ENCODE measurements at regions not wholly inside any gene's neighbourhood (a gene's known extent, or its start where the extent isn't known, plus 50 kb on each side); places are given as distances from the start of the nearest gene placed in this dataset.

DNA sequence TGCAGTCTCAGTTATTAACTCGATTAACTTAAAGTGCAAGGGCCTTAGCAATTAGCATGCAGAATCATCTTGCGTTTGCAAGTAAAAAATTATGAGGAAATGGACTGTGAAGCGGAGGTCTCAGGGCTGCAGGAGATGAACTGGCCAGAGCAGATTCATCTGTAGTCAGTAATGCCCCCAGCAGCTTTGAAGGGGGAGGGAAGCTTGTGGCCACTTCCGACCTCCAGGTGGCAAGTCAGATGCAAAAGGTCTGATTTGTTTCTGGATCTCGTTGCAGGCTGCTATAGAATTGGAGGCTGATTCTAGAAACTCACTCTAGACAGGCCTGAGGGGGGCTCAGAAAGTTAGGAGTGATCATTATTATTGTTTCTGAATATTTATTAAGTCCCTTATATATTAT lies 107.4 kb upstream of the RGS6 start:
- no peak overlapping the region for H3K4me3 Mint-ChIP-seq
- peaks cover 6% of the 10 kb centered on the region for H3K36me3 Mint-ChIP-seq (ENCODE audit: low read depth)
- H3K27me3 Mint-ChIP-seq, result peaks cover 34% of the 10 kb centered on the region
- DNase-seq (no peak), ATAC-seq (no peak)
- no peaks in the 10 kb centered on the region for H3K9me3 ChIP-seq (ENCODE audit: control insufficient read depth, low read length, poor library complexity, severe bottlenecking)
- no peak overlapping the region for H3K27ac Mint-ChIP-seq
- no peaks in the 10 kb centered on the region for H3K4me1 Mint-ChIP-seq

DNA sequence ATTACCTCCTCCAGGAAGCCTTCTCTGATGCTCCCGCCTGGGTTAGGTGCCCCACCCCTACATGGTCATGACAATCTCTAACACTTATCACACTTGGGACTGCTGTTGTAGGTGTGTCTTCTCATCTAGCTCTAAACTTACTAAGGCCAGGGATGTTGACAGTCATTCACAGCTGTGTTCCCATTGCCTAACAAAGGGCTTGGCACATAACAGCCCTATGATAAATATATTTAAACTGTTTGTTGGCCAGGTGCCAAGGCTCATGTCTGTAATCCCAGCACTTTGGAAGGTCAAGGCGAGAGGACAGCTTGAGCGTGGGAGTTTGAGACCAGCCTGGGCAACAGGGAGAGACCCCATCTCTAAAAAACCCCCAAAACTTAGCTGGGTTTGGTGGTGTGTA lies 98.8 kb upstream of the RGS6 start:
- H3K27me3 Mint-ChIP-seq, result peaks cover 6% of the 10 kb centered on the region
- H3K27ac Mint-ChIP-seq, result no peak overlapping the region
- DNase-seq, result no peak
- H3K9me3 ChIP-seq (ENCODE audit: control insufficient read depth, low read length, poor library complexity, severe bottlenecking), result peaks cover 3% of the 10 kb centered on the region
- H3K36me3 Mint-ChIP-seq (ENCODE audit: low read depth), result peaks cover 3% of the 10 kb centered on the region
- ATAC-seq, result no peak
- no peak overlapping the region for H3K4me3 Mint-ChIP-seq
- no peaks in the 10 kb centered on the region for H3K4me1 Mint-ChIP-seq

- peaks cover 11% of the 10 kb centered on the region for H3K27me3 Mint-ChIP-seq
- H3K4me3 Mint-ChIP-seq, result no peak overlapping the region
- H3K4me1 Mint-ChIP-seq, result no peaks in the 10 kb centered on the region
- H3K27ac Mint-ChIP-seq, result no peak overlapping the region
- no peak for DNase-seq
- peaks cover 3% of the 10 kb centered on the region for H3K9me3 ChIP-seq (ENCODE audit: control insufficient read depth, low read length, poor library complexity, severe bottlenecking)
- ATAC-seq, result no peak
- no peaks in the 10 kb centered on the region for H3K36me3 Mint-ChIP-seq (ENCODE audit: low read depth)
Observed at GRCh38 chr14:71834284-71835204, 97.7 kb upstream of the RGS6 start.

DNA sequence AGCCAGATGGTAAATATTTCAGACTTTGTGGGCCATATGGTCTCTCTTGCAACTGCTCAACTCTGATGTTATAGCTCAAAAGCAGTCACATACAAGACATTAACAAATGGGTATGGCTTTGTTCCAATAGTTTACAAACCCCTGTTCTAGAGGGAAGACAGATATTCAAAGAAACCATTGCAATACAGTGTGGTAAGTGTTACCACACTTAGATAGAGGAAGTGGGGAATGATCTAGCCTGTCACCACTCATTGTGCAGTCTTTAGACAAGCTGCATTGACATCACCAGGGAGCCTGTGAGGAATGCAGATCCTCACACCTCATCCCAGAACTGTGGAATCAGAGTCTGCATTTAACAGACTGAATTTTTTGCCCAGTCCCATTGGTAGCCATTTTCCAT lies 80.0 kb upstream of the RGS6 start:
- no peak overlapping the region for H3K27ac Mint-ChIP-seq
- no peak for ATAC-seq

DNA sequence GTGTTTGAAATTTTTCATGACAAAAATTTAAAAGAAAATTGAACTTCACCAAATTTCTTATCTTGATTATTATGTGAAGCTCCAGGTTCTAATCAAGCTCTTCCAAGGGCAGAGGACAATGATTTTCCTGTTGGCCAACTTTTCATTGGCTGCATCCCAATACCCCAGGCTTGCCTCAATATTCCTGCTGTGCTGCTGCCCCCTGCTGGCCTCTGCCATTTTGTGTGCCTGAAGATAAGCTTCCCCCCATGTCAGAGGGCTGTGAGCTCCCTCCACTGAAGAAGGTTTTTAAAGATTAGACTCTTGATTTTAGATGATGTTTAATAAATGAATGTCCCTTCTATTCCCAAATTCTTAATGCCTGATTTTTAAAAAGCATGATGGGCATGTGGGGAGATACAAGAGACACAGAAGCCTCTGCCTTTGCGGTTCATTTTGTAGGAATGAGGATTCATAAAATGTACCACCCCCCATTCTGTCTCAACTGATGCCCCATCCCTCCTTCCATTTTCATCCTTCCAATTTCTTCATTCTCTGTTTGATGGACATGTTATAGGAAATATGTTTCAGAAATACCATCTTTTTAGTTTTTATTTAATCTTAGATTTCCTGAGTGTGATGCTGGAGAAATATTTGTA lies 76.7 kb upstream of the RGS6 start:
- no peak overlapping the region for H3K4me3 Mint-ChIP-seq
- no peak overlapping the region for H3K27ac Mint-ChIP-seq
- peaks cover 45% of the 10 kb centered on the region for H3K27me3 Mint-ChIP-seq
- H3K9me3 ChIP-seq (ENCODE audit: control insufficient read depth, low read length, poor library complexity, severe bottlenecking), result no peaks in the 10 kb centered on the region
- H3K4me1 Mint-ChIP-seq, result peaks cover 4% of the 10 kb centered on the region
- DNase-seq (peak in 2 of 3 donors; percentile 17 to 21), ATAC-seq (no peak)
- H3K36me3 Mint-ChIP-seq (ENCODE audit: low read depth), result no peaks in the 10 kb centered on the region

More for the DNA sequence above, 80.0 kb upstream of the RGS6 start:
- no peak for DNase-seq
- no peaks in the 10 kb centered on the region for H3K9me3 ChIP-seq (ENCODE audit: control insufficient read depth, low read length, poor library complexity, severe bottlenecking)
- Mint-ChIP-seq H3K4me1 (peaks cover 4% of the 10 kb centered on the region), H3K36me3 (ENCODE audit: low read depth) (no peaks in the 10 kb centered on the region), H3K27me3 (peaks cover 37% of the 10 kb centered on the region), H3K4me3 (no peak overlapping the region)

DNA sequence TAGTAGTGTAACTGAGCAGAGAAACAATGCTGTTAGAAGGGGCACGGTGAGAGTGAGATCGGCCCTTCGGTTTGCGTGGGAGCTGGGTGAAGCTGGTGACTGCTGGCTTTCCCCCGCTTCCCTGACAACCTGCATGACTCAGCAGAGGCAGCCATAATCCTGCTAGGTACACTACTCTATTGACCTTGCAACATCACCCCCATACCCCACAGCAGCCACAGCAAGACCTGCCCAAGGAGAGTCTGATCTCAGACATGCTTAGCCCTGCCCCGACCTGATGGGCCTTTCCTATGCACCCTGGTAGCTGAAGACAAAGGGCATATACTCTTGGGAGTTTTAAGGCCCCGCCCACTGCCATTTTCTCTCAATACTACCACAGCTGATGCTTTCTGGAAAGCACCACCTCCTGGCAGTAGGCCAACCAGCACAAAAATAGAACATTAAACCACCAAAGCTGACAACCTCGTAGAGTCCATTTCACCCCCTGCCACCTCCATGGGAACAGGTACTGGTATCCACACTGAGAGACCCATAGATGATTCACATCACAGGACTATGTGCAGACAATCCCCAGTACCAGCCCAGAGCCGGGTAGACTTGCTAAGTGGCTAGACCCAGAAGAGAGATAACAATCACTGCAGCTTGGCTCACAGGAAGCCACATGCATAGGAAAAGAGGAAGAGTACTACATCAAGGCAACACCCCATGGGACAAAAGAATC lies 75.9 kb upstream of the RGS6 start:
- Mint-ChIP-seq H3K27ac (no peak overlapping the region), H3K4me1 (peaks cover 4% of the 10 kb centered on the region), H3K36me3 (ENCODE audit: low read depth) (no peaks in the 10 kb centered on the region), H3K4me3 (no peak overlapping the region), H3K27me3 (peaks cover 45% of the 10 kb centered on the region)
- no peak for DNase-seq
- ATAC-seq, result no peak
- H3K9me3 ChIP-seq (ENCODE audit: control insufficient read depth, low read length, poor library complexity, severe bottlenecking), result no peaks in the 10 kb centered on the region

- Mint-ChIP-seq H3K4me3 (no peak overlapping the region), H3K27me3 (peaks cover 25% of the 10 kb centered on the region), H3K36me3 (ENCODE audit: low read depth) (no peaks in the 10 kb centered on the region), H3K27ac (no peak overlapping the region), H3K4me1 (no peaks in the 10 kb centered on the region)
- ATAC-seq (no peak), DNase-seq (no peak)
- no peaks in the 10 kb centered on the region for H3K9me3 ChIP-seq (ENCODE audit: control insufficient read depth, low read length, poor library complexity, severe bottlenecking)
Observed at GRCh38 chr14:71863049-71863448, 69.2 kb upstream of the RGS6 start.

DNA sequence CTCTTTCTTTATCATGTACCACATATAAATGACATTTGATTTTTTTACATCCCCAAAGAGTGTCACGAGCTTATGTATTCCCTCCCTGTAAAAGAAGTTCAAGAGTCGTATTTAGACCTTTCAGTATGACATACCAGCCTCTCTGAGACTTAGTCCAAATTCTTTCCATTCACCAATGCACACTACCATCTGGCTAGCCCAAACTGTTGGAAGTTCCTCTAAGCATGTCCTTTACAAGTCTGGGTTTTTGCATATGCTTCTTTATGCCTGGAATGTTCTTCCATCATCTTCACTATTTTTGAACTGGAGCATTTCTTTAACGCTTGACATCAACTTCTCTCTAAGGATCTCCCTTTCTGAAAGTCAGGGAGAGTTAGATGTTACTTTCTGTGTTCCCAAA lies 68.5 kb upstream of the RGS6 start:
- H3K4me3 Mint-ChIP-seq, result no peak overlapping the region
- ATAC-seq (no peak), DNase-seq (no peak)
- H3K4me1 Mint-ChIP-seq, result no peaks in the 10 kb centered on the region
- no peak overlapping the region for H3K27ac Mint-ChIP-seq
- H3K9me3 ChIP-seq (ENCODE audit: control insufficient read depth, low read length, poor library complexity, severe bottlenecking), result no peaks in the 10 kb centered on the region
- peaks cover 23% of the 10 kb centered on the region for H3K27me3 Mint-ChIP-seq
- no peaks in the 10 kb centered on the region for H3K36me3 Mint-ChIP-seq (ENCODE audit: low read depth)
